Activated CD8-positive, alpha-beta T cell treated with anti-CD3 and anti-CD28 coated beads, Interleukin-2, amount 10 ng/mL, durations not matched to agents 7 days and 5 days (primary cell): ENCODE measurements at regions not wholly inside any gene's neighbourhood (a gene's known extent, or its start where the extent isn't known, plus 50 kb on each side); places are given as distances from the start of the nearest gene placed in this dataset.

Experiments
- ATAC-seq: fragments of 150-1000 bp; cut with Tn5 transposase; one replicate; pipeline ENCODE4 v1.10.0; 2021; ENCODE audit warnings: moderate library complexity
- CTCF ChIA-PET: fragments of 350-600 bp; sonication (Branson Sonifier 250); formaldehyde crosslinking; loops from one replicate; lab custom pipeline; 2021; ENCODE audit warnings: antibody characterized with exemption; lab: Charles Lee
- POLR2A ChIA-PET: fragments of 350-600 bp; sonication (Branson Sonifier 250); formaldehyde crosslinking; loops from one replicate; lab custom pipeline; 2021; ENCODE audit warnings: antibody characterized with exemption; lab: Charles Lee
- DNase-seq: peaks from one replicate; pipeline ENCODE4 v3.0.0-alpha.2; 2020
- H3K27ac Mint-ChIP-seq: one replicate; pipeline ENCODE4 v1.8.0; 2021; ENCODE audit warnings: mild to moderate bottlenecking, mixed read lengths
- H3K27me3 Mint-ChIP-seq: one replicate; pipeline ENCODE4 v1.8.0; 2021; ENCODE audit warnings: low read depth, mixed read lengths
- H3K36me3 Mint-ChIP-seq: one replicate; pipeline ENCODE4 v1.8.0; 2021; ENCODE audit warnings: low read depth, mixed read lengths
- H3K4me1 Mint-ChIP-seq: one replicate; pipeline ENCODE4 v1.8.0; 2021; ENCODE audit warnings: low read depth, mixed read lengths
- H3K4me3 Mint-ChIP-seq: one replicate; pipeline ENCODE4 v1.8.0; 2021; ENCODE audit warnings: mild to moderate bottlenecking, mixed read lengths
- H3K9me3 Mint-ChIP-seq: one replicate; pipeline ENCODE4 v1.8.0; 2022; ENCODE audit warnings: mixed read lengths; ENCODE audit not compliant: insufficient read depth

GRCh38 chr21:22277341-22277740 lies 1279.1 kb downstream of the NCAM2 start:
- POLR2A ChIA-PET, result no interaction called here
- no peak overlapping the region for H3K27ac Mint-ChIP-seq
- H3K4me1 Mint-ChIP-seq, result no peaks in the 10 kb centered on the region
- DNase-seq (no peak), ATAC-seq (no peak)
- CTCF ChIA-PET, result no interaction called here
- H3K27me3 Mint-ChIP-seq, result no peaks in the 10 kb centered on the region
- H3K9me3 Mint-ChIP-seq, result no peaks in the 10 kb centered on the region
- H3K4me3 Mint-ChIP-seq, result no peak overlapping the region
- no peaks in the 10 kb centered on the region for H3K36me3 Mint-ChIP-seq

GRCh38 chr21:22278366-22278765 lies 1280.2 kb downstream of the NCAM2 start:
- no peak overlapping the region for H3K4me3 Mint-ChIP-seq
- no peak overlapping the region for H3K27ac Mint-ChIP-seq
- H3K36me3 Mint-ChIP-seq, result no peaks in the 10 kb centered on the region
- ATAC-seq (no peak), DNase-seq (no peak)
- no peaks in the 10 kb centered on the region for H3K9me3 Mint-ChIP-seq
- POLR2A ChIA-PET, result no interaction called here
- H3K27me3 Mint-ChIP-seq, result no peaks in the 10 kb centered on the region
- no peaks in the 10 kb centered on the region for H3K4me1 Mint-ChIP-seq
- CTCF ChIA-PET, result no interaction called here

GRCh38 chr21:22280851-22281250 lies 1282.6 kb downstream of the NCAM2 start:
- H3K4me1 Mint-ChIP-seq, result no peaks in the 10 kb centered on the region
- no peak overlapping the region for H3K4me3 Mint-ChIP-seq
- ATAC-seq (no peak), DNase-seq (no peak)
- H3K36me3 Mint-ChIP-seq, result no peaks in the 10 kb centered on the region
- H3K27me3 Mint-ChIP-seq, result no peaks in the 10 kb centered on the region
- ChIA-PET POLR2A (no interaction called here), CTCF (no interaction called here)
- no peak overlapping the region for H3K27ac Mint-ChIP-seq
- no peaks in the 10 kb centered on the region for H3K9me3 Mint-ChIP-seq

- no peak for ATAC-seq
- H3K4me3 Mint-ChIP-seq, result no peak overlapping the region
- POLR2A ChIA-PET, result no interaction called here
Measured at GRCh38 chr21:22288885-22289499, 1290.8 kb downstream of the NCAM2 start.

GRCh38 chr21:22292144-22292543 lies 1293.9 kb downstream of the NCAM2 start:
- Mint-ChIP-seq H3K9me3 (no peaks in the 10 kb centered on the region), H3K36me3 (no peaks in the 10 kb centered on the region), H3K4me1 (no peaks in the 10 kb centered on the region), H3K27me3 (no peaks in the 10 kb centered on the region), H3K27ac (no peak overlapping the region), H3K4me3 (no peak overlapping the region)
- DNase-seq, result no peak
- no peak for ATAC-seq
- CTCF ChIA-PET, result no interaction called here
- POLR2A ChIA-PET, result no interaction called here

More at GRCh38 chr21:22288885-22289499, 1290.8 kb downstream of the NCAM2 start:
- H3K4me1 Mint-ChIP-seq, result no peaks in the 10 kb centered on the region
- CTCF ChIA-PET, result no interaction called here
- H3K9me3 Mint-ChIP-seq, result peaks cover 3% of the 10 kb centered on the region
- no peak overlapping the region for H3K27ac Mint-ChIP-seq
- no peak for DNase-seq
- H3K27me3 Mint-ChIP-seq, result no peaks in the 10 kb centered on the region
- no peaks in the 10 kb centered on the region for H3K36me3 Mint-ChIP-seq

- Mint-ChIP-seq H3K4me3 (no peak overlapping the region), H3K27me3 (no peaks in the 10 kb centered on the region), H3K27ac (no peak overlapping the region), H3K4me1 (no peaks in the 10 kb centered on the region), H3K36me3 (no peaks in the 10 kb centered on the region), H3K9me3 (no peaks in the 10 kb centered on the region)
- CTCF ChIA-PET, result no interaction called here
- ATAC-seq (no peak), DNase-seq (no peak)
- POLR2A ChIA-PET, result no interaction called here
Measured at GRCh38 chr21:22297575-22297974, 1299.4 kb downstream of the NCAM2 start.

- Mint-ChIP-seq H3K4me3 (no peak overlapping the region), H3K4me1 (no peaks in the 10 kb centered on the region), H3K27me3 (no peaks in the 10 kb centered on the region), H3K36me3 (no peaks in the 10 kb centered on the region), H3K9me3 (peaks cover 4% of the 10 kb centered on the region), H3K27ac (no peak overlapping the region)
- ATAC-seq (no peak), DNase-seq (no peak)
- POLR2A ChIA-PET, result no interaction called here
- CTCF ChIA-PET, result no interaction called here
Measured at GRCh38 chr21:22311741-22312462, 1313.7 kb downstream of the NCAM2 start.

- DNase-seq (no peak), ATAC-seq (no peak)
- H3K9me3 Mint-ChIP-seq, result peaks cover 4% of the 10 kb centered on the region
- ChIA-PET CTCF (no interaction called here), POLR2A (no interaction called here)
- no peaks in the 10 kb centered on the region for H3K36me3 Mint-ChIP-seq
- no peak overlapping the region for H3K27ac Mint-ChIP-seq
- no peaks in the 10 kb centered on the region for H3K27me3 Mint-ChIP-seq
- H3K4me3 Mint-ChIP-seq, result no peak overlapping the region
- H3K4me1 Mint-ChIP-seq, result no peaks in the 10 kb centered on the region
Measured at GRCh38 chr21:22314963-22315362, 1316.8 kb downstream of the NCAM2 start.

- no peaks in the 10 kb centered on the region for H3K4me1 Mint-ChIP-seq
- ChIA-PET POLR2A (no interaction called here), CTCF (no interaction called here)
- no peaks in the 10 kb centered on the region for H3K9me3 Mint-ChIP-seq
- DNase-seq (no peak), ATAC-seq (no peak)
- no peaks in the 10 kb centered on the region for H3K27me3 Mint-ChIP-seq
- no peaks in the 10 kb centered on the region for H3K36me3 Mint-ChIP-seq
- no peak overlapping the region for H3K4me3 Mint-ChIP-seq
- no peak overlapping the region for H3K27ac Mint-ChIP-seq
Measured at GRCh38 chr21:22319435-22319834, 1321.2 kb downstream of the NCAM2 start.

- ChIA-PET POLR2A (no interaction called here), CTCF (no interaction called here)
- no peak overlapping the region for H3K4me3 Mint-ChIP-seq
- no peak for ATAC-seq
- no peak overlapping the region for H3K27ac Mint-ChIP-seq
- H3K9me3 Mint-ChIP-seq, result peaks cover 11% of the 10 kb centered on the region
- no peaks in the 10 kb centered on the region for H3K4me1 Mint-ChIP-seq
- DNase-seq, result no peak
- H3K36me3 Mint-ChIP-seq, result no peaks in the 10 kb centered on the region
- H3K27me3 Mint-ChIP-seq, result no peaks in the 10 kb centered on the region
Measured at GRCh38 chr21:22342889-22343288, 1344.7 kb downstream of the NCAM2 start.

- Mint-ChIP-seq H3K4me1 (no peaks in the 10 kb centered on the region), H3K36me3 (no peaks in the 10 kb centered on the region), H3K9me3 (peaks cover 11% of the 10 kb centered on the region), H3K27me3 (no peaks in the 10 kb centered on the region), H3K27ac (no peak overlapping the region), H3K4me3 (no peak overlapping the region)
- ChIA-PET POLR2A (no interaction called here), CTCF (no interaction called here)
- DNase-seq (no peak), ATAC-seq (no peak)
Measured at GRCh38 chr21:22343303-22343702, 1345.1 kb downstream of the NCAM2 start.

- no peak for ATAC-seq
- ChIA-PET POLR2A (no interaction called here), CTCF (no interaction called here)
- Mint-ChIP-seq H3K27me3 (no peaks in the 10 kb centered on the region), H3K27ac (no peak overlapping the region), H3K36me3 (no peaks in the 10 kb centered on the region), H3K4me3 (no peak overlapping the region), H3K9me3 (peaks cover 8% of the 10 kb centered on the region), H3K4me1 (no peaks in the 10 kb centered on the region)
- no peak for DNase-seq
Measured at GRCh38 chr21:22343721-22344120, 1345.5 kb downstream of the NCAM2 start.
